ENCODE measurements at regions not wholly inside any gene's neighbourhood (a gene's known extent, or its start where the extent isn't known, plus 50 kb on each side); places are given as distances from the start of the nearest gene placed in this dataset.
"Not testable (repeated sequence)": the region's sequence is repeated elsewhere in the genome, so short reads cannot be mapped to it uniquely, and the experiment has no call there.

- no peaks in the 10 kb centered on the region for H3K36me3 ChIP-seq
- no peak for TF ChIP-seq CTCF (IDR thresholded peaks at IDR 0.05; ENCODE audit: low read depth, low read length)
- H3K4me3 ChIP-seq (ENCODE audit: low read depth, low read length): no peak overlapping the region
- no peaks in the 10 kb centered on the region for H3K27me3 ChIP-seq (ENCODE audit: insufficient read depth, low read depth, severe bottlenecking)
- H3K27ac ChIP-seq: no peak overlapping the region
- H3K9me3 ChIP-seq (ENCODE audit: severe bottlenecking): no peaks in the 10 kb centered on the region
- no peak for DNase-seq
Observed at GRCh38 chr12:105878964-105879363, 259.8 kb downstream of the NUAK1 start.

DNA sequence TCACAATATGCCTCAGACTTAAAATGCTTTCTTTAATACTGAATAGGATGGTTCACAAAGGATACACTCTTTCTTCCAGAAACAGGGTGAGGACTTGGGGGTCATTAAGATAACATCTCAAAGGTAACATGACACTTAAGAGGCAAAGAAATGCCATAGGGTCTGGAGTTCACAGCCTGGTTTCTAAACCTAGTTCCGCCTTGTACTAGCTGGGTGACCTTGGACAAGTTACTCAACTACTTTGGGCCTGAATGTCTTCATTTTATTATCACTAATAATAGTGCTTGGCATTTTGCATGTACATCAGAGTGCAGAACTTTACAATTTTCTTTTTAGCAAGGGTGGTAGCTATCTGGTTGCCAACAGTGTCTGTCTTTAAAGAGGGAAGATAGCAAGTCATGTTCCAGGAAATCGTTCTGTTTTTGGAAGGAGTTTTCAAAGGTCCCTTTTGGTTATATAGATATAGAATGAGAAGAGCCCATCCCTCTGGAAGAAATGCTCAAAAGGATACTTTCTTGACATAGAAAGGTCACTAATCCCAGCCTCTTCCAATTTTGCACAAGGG, 257.8 kb downstream of the NUAK1 start:
- no peak overlapping the region for H3K27ac ChIP-seq
- H3K27me3 ChIP-seq (ENCODE audit: insufficient read depth, low read depth, severe bottlenecking): no peaks in the 10 kb centered on the region
- TF ChIP-seq CTCF (IDR thresholded peaks at IDR 0.05; ENCODE audit: low read depth, low read length): no peak
- H3K9me3 ChIP-seq (ENCODE audit: severe bottlenecking): no peaks in the 10 kb centered on the region
- H3K4me3 ChIP-seq (ENCODE audit: low read depth, low read length): no peak overlapping the region
- no peaks in the 10 kb centered on the region for H3K36me3 ChIP-seq
- no peak for DNase-seq

GRCh38 chr12:105882404-105882803, 256.4 kb downstream of the NUAK1 start:
- H3K36me3 ChIP-seq: no peaks in the 10 kb centered on the region
- no peak overlapping the region for H3K27ac ChIP-seq
- H3K9me3 ChIP-seq (ENCODE audit: severe bottlenecking): no peaks in the 10 kb centered on the region
- H3K27me3 ChIP-seq (ENCODE audit: insufficient read depth, low read depth, severe bottlenecking): no peaks in the 10 kb centered on the region
- H3K4me3 ChIP-seq (ENCODE audit: low read depth, low read length): no peak overlapping the region
- TF ChIP-seq CTCF (IDR thresholded peaks at IDR 0.05; ENCODE audit: low read depth, low read length): no peak
- DNase-seq: no peak

DNA sequence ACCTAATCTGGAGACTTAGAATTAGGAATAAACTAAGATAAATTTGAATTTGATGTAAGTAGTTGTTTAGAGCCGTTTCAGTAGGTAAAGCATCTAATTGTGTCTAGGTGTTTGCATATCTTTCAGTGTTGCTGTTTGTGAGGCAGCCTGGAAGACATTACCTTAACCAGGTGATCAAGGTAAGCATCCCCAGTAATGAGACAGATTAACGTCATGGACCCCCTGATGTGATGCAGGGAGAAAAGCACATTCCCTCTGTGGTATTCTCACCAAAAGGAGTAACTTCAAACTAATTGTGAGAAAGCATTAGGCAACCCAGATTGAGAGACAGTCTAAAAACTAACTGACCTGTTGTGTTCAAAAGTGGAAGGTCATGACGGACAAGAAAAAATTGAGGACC, 251.6 kb downstream of the NUAK1 start:
- Histone ChIP-seq H3K27me3 (ENCODE audit: insufficient read depth, low read depth, severe bottlenecking) (no peaks in the 10 kb centered on the region), H3K9me3 (ENCODE audit: severe bottlenecking) (peaks cover 2% of the 10 kb centered on the region), H3K27ac (no peak overlapping the region), H3K36me3 (no peaks in the 10 kb centered on the region), H3K4me3 (ENCODE audit: low read depth, low read length) (no peak overlapping the region)
- no peak for TF ChIP-seq CTCF (IDR thresholded peaks at IDR 0.05; ENCODE audit: low read depth, low read length)
- no peak for DNase-seq

- H3K4me3 ChIP-seq (ENCODE audit: low read depth, low read length): no peak overlapping the region
- TF ChIP-seq CTCF (IDR thresholded peaks at IDR 0.05; ENCODE audit: low read depth, low read length): no peak
- H3K9me3 ChIP-seq (ENCODE audit: severe bottlenecking): peaks cover 2% of the 10 kb centered on the region
- no peaks in the 10 kb centered on the region for H3K27me3 ChIP-seq (ENCODE audit: insufficient read depth, low read depth, severe bottlenecking)
- no peaks in the 10 kb centered on the region for H3K36me3 ChIP-seq
- H3K27ac ChIP-seq: no peak overlapping the region
- DNase-seq: no peak
Observed at GRCh38 chr12:105888696-105889095, 250.1 kb downstream of the NUAK1 start.

- Histone ChIP-seq H3K27ac (peak overlapping the region; percentile 38; the same call in 1 of the 2 replicates), H3K9me3 (ENCODE audit: severe bottlenecking) (peaks cover 2% of the 10 kb centered on the region), H3K27me3 (ENCODE audit: insufficient read depth, low read depth, severe bottlenecking) (no peaks in the 10 kb centered on the region), H3K4me3 (ENCODE audit: low read depth, low read length) (no peak overlapping the region), H3K36me3 (no peaks in the 10 kb centered on the region)
- no peak for TF ChIP-seq CTCF (IDR thresholded peaks at IDR 0.05; ENCODE audit: low read depth, low read length)
- DNase-seq: peak; percentile 69
Observed at GRCh38 chr12:105892362-105892910, 246.3 kb downstream of the NUAK1 start.

DNA sequence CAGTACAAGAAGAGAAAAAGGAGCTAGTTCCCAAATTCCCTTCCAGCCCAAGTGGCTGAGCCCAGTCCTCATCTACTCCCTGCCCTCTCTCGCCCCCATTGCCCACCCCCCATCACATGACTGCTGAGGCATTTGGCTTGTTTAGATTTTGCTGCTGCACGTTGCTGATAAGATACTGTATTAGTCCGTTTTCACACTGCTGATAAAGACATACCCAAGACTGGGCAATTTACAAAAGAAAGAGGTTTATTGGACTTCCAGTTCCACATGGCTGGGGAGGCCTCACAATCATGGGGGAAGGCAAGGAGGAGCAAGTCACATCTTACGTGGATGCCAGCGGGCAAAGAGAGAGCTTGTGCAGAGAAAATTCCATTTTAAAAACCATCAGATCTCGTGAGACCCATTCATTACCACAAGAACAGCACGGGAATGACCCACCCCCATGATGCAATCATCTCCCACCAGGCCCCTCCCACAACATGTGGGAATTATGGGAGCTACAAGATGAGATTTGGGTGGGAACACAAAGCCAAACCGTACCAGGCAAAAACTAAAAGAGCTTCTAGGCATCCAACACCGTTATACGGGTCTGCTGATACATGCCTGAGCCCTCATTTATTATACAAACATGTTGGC, 243.4 kb downstream of the NUAK1 start:
- H3K9me3 ChIP-seq (ENCODE audit: severe bottlenecking); H3K4me3 ChIP-seq (ENCODE audit: low read depth, low read length); DNase-seq; H3K36me3 ChIP-seq; H3K27me3 ChIP-seq (ENCODE audit: insufficient read depth, low read depth, severe bottlenecking); H3K27ac ChIP-seq: not testable (repeated sequence)

Measured in WERI-Rb-1 (cell line).